CD8-positive, alpha-beta memory T cell (primary cell): ENCODE measurements at regions not wholly inside any gene's neighbourhood (a gene's known extent, or its start where the extent isn't known, plus 50 kb on each side); places are given as distances from the start of the nearest gene placed in this dataset.

Experiments
- CTCF ChIA-PET: fragments of 350-600 bp; sonication (Branson Sonifier 250); formaldehyde crosslinking; loops from one replicate; lab custom pipeline; 2021; ENCODE audit warnings: antibody characterized with exemption; lab: Charles Lee
- POLR2A ChIA-PET: fragments of 350-600 bp; sonication (Branson Sonifier 250); formaldehyde crosslinking; loops from one replicate; lab custom pipeline; 2021; ENCODE audit warnings: antibody characterized with exemption; lab: Charles Lee
- DNase-seq, 5 donors: peaks; one replicate each; pipeline versions ENCODE4 v3.0.0 to v3.0.0-alpha.2; 2020 to 2022; ENCODE audit warnings: mixed read lengths in 1 of 5
- H3K27ac ChIP-seq: one replicate; pipeline ENCODE4 v1.7.0; 2013; ENCODE audit warnings: low read depth, mild to moderate bottlenecking, low read length, moderate library complexity
- H3K27me3 ChIP-seq: 2 replicates; pipeline ENCODE4 v1.7.0; 2013; ENCODE audit warnings: low read length, mild to moderate bottlenecking; ENCODE audit not compliant: insufficient read depth, poor library complexity, severe bottlenecking
- H3K36me3 ChIP-seq: 2 replicates; pipeline ENCODE4 v1.7.0; 2013; ENCODE audit warnings: mild to moderate bottlenecking, low read length, moderate library complexity; ENCODE audit not compliant: insufficient read depth
- H3K4me1 ChIP-seq: 2 replicates; pipeline ENCODE4 v1.7.0; 2013; ENCODE audit warnings: mild to moderate bottlenecking, low read length, moderate library complexity; ENCODE audit not compliant: insufficient read depth
- H3K4me3 ChIP-seq: 2 replicates; pipeline ENCODE4 v1.7.0; 2013; ENCODE audit warnings: mild to moderate bottlenecking, low read length
- H3K9me3 ChIP-seq: 2 replicates; pipeline ENCODE4 v1.7.0; 2013; ENCODE audit warnings: mild to moderate bottlenecking, low read length
- H3K27ac Mint-ChIP-seq, 8 donors: one replicate each; pipeline ENCODE4 v1.8.0; 2020 to 2021; ENCODE audit warnings: mixed read lengths in 8 of 8, mild to moderate bottlenecking in 6 of 8, inconsistent platforms in 3 of 8, moderate library complexity in 3 of 8
- H3K27me3 Mint-ChIP-seq, 2 donors: one replicate each; pipeline ENCODE4 v1.8.0; 2020 to 2021; ENCODE audit warnings: mixed read lengths in 2 of 2, mild to moderate bottlenecking in 1 of 2, moderate library complexity in 1 of 2
- H3K36me3 Mint-ChIP-seq, 3 donors: one replicate each; pipeline ENCODE4 v1.8.0; 2020 to 2021; ENCODE audit warnings: mixed read lengths in 3 of 3, inconsistent platforms in 1 of 3, mild to moderate bottlenecking in 1 of 3
- H3K4me1 Mint-ChIP-seq, 3 donors: one replicate each; pipeline ENCODE4 v1.8.0; 2020 to 2021; ENCODE audit warnings: mixed read lengths in 3 of 3, inconsistent platforms in 1 of 3, mild to moderate bottlenecking in 1 of 3
- H3K4me3 Mint-ChIP-seq, 7 donors: one replicate each; pipeline ENCODE4 v1.8.0; 2020 to 2021; ENCODE audit warnings: mixed read lengths in 7 of 7, mild to moderate bottlenecking in 6 of 7, moderate library complexity in 4 of 7, inconsistent platforms in 2 of 7
- H3K9me3 Mint-ChIP-seq, 5 donors: one replicate each; pipeline ENCODE4 v1.8.0; 2020 to 2022; ENCODE audit warnings: mixed read lengths in 5 of 5, mild to moderate bottlenecking in 3 of 5, moderate library complexity in 2 of 5, inconsistent platforms in 1 of 5

GRCh38 chr17:54220829-54221228, 398.1 kb downstream of the KIF2B start:
- H3K27me3 Mint-ChIP-seq, result no peaks in the 10 kb centered on the region
- H3K4me1 Mint-ChIP-seq, result no peaks in the 10 kb centered on the region
- Histone ChIP-seq H3K4me3 (no peak overlapping the region), H3K4me1 (no peaks in the 10 kb centered on the region), H3K9me3 (no peaks in the 10 kb centered on the region), H3K27me3 (no peaks in the 10 kb centered on the region), H3K36me3 (no peaks in the 10 kb centered on the region), H3K27ac (no peak overlapping the region)
- H3K4me3 Mint-ChIP-seq, result no peak overlapping the region
- ChIA-PET POLR2A (no interaction called here), CTCF (no interaction called here)
- H3K36me3 Mint-ChIP-seq, result no peaks in the 10 kb centered on the region
- DNase-seq, result no peak
- H3K9me3 Mint-ChIP-seq, result peaks cover 0 to 12% (median 5%) of the 10 kb centered on the region in 5 donors
- H3K27ac Mint-ChIP-seq, result no peak overlapping the region

GRCh38 chr17:54221499-54221898, 398.8 kb downstream of the KIF2B start:
- Mint-ChIP-seq H3K4me3 (no peak overlapping the region), H3K9me3 (peaks cover 0 to 15% (median 5%) of the 10 kb centered on the region in 5 donors), H3K36me3 (no peaks in the 10 kb centered on the region), H3K4me1 (no peaks in the 10 kb centered on the region), H3K27me3 (no peaks in the 10 kb centered on the region), H3K27ac (no peak overlapping the region)
- no peaks in the 10 kb centered on the region for H3K36me3 ChIP-seq
- CTCF ChIA-PET, result no interaction called here
- no peaks in the 10 kb centered on the region for H3K4me1 ChIP-seq
- no peaks in the 10 kb centered on the region for H3K9me3 ChIP-seq
- no peak for DNase-seq
- no peaks in the 10 kb centered on the region for H3K27me3 ChIP-seq
- H3K27ac ChIP-seq, result no peak overlapping the region
- POLR2A ChIA-PET, result no interaction called here
- H3K4me3 ChIP-seq, result no peak overlapping the region

GRCh38 chr17:54235571-54235970, 412.8 kb downstream of the KIF2B start:
- CTCF ChIA-PET, result no interaction called here
- Mint-ChIP-seq H3K36me3 (no peaks in the 10 kb centered on the region), H3K27ac (no peak overlapping the region), H3K27me3 (no peaks in the 10 kb centered on the region), H3K4me1 (no peaks in the 10 kb centered on the region), H3K9me3 (peaks cover 2 to 28% (median 2%) of the 10 kb centered on the region in 5 donors), H3K4me3 (no peak overlapping the region)
- POLR2A ChIA-PET, result no interaction called here
- no peak for DNase-seq
- H3K36me3 ChIP-seq, result no peaks in the 10 kb centered on the region
- no peaks in the 10 kb centered on the region for H3K4me1 ChIP-seq
- H3K4me3 ChIP-seq, result no peak overlapping the region
- no peak overlapping the region for H3K27ac ChIP-seq
- H3K9me3 ChIP-seq, result no peaks in the 10 kb centered on the region
- no peaks in the 10 kb centered on the region for H3K27me3 ChIP-seq

- no peaks in the 10 kb centered on the region for H3K4me1 ChIP-seq
- no peaks in the 10 kb centered on the region for H3K36me3 Mint-ChIP-seq
- no peak for DNase-seq
- no peak overlapping the region for H3K27ac ChIP-seq
- no peaks in the 10 kb centered on the region for H3K27me3 Mint-ChIP-seq
- H3K27me3 ChIP-seq, result no peaks in the 10 kb centered on the region
- no peak overlapping the region for H3K27ac Mint-ChIP-seq
- H3K4me3 ChIP-seq, result no peak overlapping the region
- ChIA-PET POLR2A (no interaction called here), CTCF (no interaction called here)
- H3K9me3 Mint-ChIP-seq, result peaks cover 2 to 32% (median 6%) of the 10 kb centered on the region in 5 donors
- H3K4me3 Mint-ChIP-seq, result no peak overlapping the region
- H3K36me3 ChIP-seq, result no peaks in the 10 kb centered on the region
- H3K9me3 ChIP-seq, result no peaks in the 10 kb centered on the region
- no peaks in the 10 kb centered on the region for H3K4me1 Mint-ChIP-seq
These were observed 415.3 kb downstream of the KIF2B start for GRCh38 chr17:54237911-54238515.

- no peaks in the 10 kb centered on the region for H3K9me3 ChIP-seq
- Mint-ChIP-seq H3K4me1 (no peaks in the 10 kb centered on the region), H3K27me3 (no peaks in the 10 kb centered on the region), H3K36me3 (no peaks in the 10 kb centered on the region), H3K4me3 (no peak overlapping the region), H3K9me3 (peaks cover 2 to 44% (median 7%) of the 10 kb centered on the region in 5 donors), H3K27ac (no peak overlapping the region)
- POLR2A ChIA-PET, result no interaction called here
- no peaks in the 10 kb centered on the region for H3K27me3 ChIP-seq
- DNase-seq, result no peak
- CTCF ChIA-PET, result no interaction called here
- H3K4me1 ChIP-seq, result no peaks in the 10 kb centered on the region
- H3K36me3 ChIP-seq, result no peaks in the 10 kb centered on the region
- H3K4me3 ChIP-seq, result no peak overlapping the region
- H3K27ac ChIP-seq, result no peak overlapping the region
These were observed 416.6 kb downstream of the KIF2B start for GRCh38 chr17:54239291-54239690.

- no peak overlapping the region for H3K27ac ChIP-seq
- no peak overlapping the region for H3K4me3 ChIP-seq
- H3K9me3 Mint-ChIP-seq, result peaks cover 0 to 9% (median 5%) of the 10 kb centered on the region in 5 donors
- no peaks in the 10 kb centered on the region for H3K4me1 ChIP-seq
- H3K27me3 ChIP-seq, result no peaks in the 10 kb centered on the region
- POLR2A ChIA-PET, result no interaction called here
- no peaks in the 10 kb centered on the region for H3K36me3 ChIP-seq
- H3K27ac Mint-ChIP-seq, result no peak overlapping the region
- no peaks in the 10 kb centered on the region for H3K9me3 ChIP-seq
- no peak for DNase-seq
- H3K4me3 Mint-ChIP-seq, result no peak overlapping the region
- CTCF ChIA-PET, result no interaction called here
- H3K27me3 Mint-ChIP-seq, result no peaks in the 10 kb centered on the region
- H3K36me3 Mint-ChIP-seq, result no peaks in the 10 kb centered on the region
- H3K4me1 Mint-ChIP-seq, result no peaks in the 10 kb centered on the region
These were observed 433.0 kb downstream of the KIF2B start for GRCh38 chr17:54255696-54256095.

GRCh38 chr17:54256401-54256929, 433.7 kb downstream of the KIF2B start:
- Histone ChIP-seq H3K36me3 (no peaks in the 10 kb centered on the region), H3K9me3 (no peaks in the 10 kb centered on the region), H3K27me3 (no peaks in the 10 kb centered on the region), H3K27ac (no peak overlapping the region), H3K4me3 (no peak overlapping the region), H3K4me1 (no peaks in the 10 kb centered on the region)
- H3K9me3 Mint-ChIP-seq, result peaks cover 3 to 17% (median 5%) of the 10 kb centered on the region in 5 donors
- no peak overlapping the region for H3K4me3 Mint-ChIP-seq
- H3K27ac Mint-ChIP-seq, result no peak overlapping the region
- DNase-seq, result no peak
- no peaks in the 10 kb centered on the region for H3K4me1 Mint-ChIP-seq
- CTCF ChIA-PET, result no interaction called here
- H3K27me3 Mint-ChIP-seq, result no peaks in the 10 kb centered on the region
- no peaks in the 10 kb centered on the region for H3K36me3 Mint-ChIP-seq
- POLR2A ChIA-PET, result no interaction called here

GRCh38 chr17:54257440-54257839, 434.7 kb downstream of the KIF2B start:
- peaks cover 4 to 21% (median 5%) of the 10 kb centered on the region in 5 donors for H3K9me3 Mint-ChIP-seq
- Histone ChIP-seq H3K4me3 (no peak overlapping the region), H3K27ac (no peak overlapping the region), H3K4me1 (no peaks in the 10 kb centered on the region), H3K9me3 (no peaks in the 10 kb centered on the region), H3K27me3 (no peaks in the 10 kb centered on the region), H3K36me3 (no peaks in the 10 kb centered on the region)
- no peak overlapping the region for H3K27ac Mint-ChIP-seq
- no peak overlapping the region for H3K4me3 Mint-ChIP-seq
- H3K27me3 Mint-ChIP-seq, result no peaks in the 10 kb centered on the region
- no peak for DNase-seq
- no peaks in the 10 kb centered on the region for H3K36me3 Mint-ChIP-seq
- ChIA-PET POLR2A (no interaction called here), CTCF (no interaction called here)
- H3K4me1 Mint-ChIP-seq, result no peaks in the 10 kb centered on the region
